GM12874 (cell line): ENCODE measurements at regions not wholly inside any gene's neighbourhood (a gene's known extent, or its start where the extent isn't known, plus 50 kb on each side); places are given as distances from the start of the nearest gene placed in this dataset.

ENCODE experiments used
- CTCF ChIP-seq: IDR thresholded peaks from 2 replicates; pipeline ENCODE4 v1.5.1; 2011; ENCODE audit warnings: low read depth, mild to moderate bottlenecking, control low read depth, low read length, moderate library complexity; ENCODE audit not compliant: insufficient read depth

GRCh38 chr6:85865420-85866369 lies 223.0 kb upstream of the SYNCRIP start:
- TF ChIP-seq CTCF, result no peak

- TF ChIP-seq CTCF, result no peak
Measured at GRCh38 chr6:85864453-85865401, 222.0 kb upstream of the SYNCRIP start.

- TF ChIP-seq CTCF, result no peak
Measured at GRCh38 chr6:85856235-85856634, 213.5 kb upstream of the SYNCRIP start.

GRCh38 chr6:85828973-85829372 lies 186.3 kb upstream of the SYNCRIP start:
- TF ChIP-seq CTCF, result no peak

- no peak for TF ChIP-seq CTCF
Measured at GRCh38 chr6:85826997-85827396, 184.3 kb upstream of the SYNCRIP start.

GRCh38 chr6:85824329-85824728 lies 181.6 kb upstream of the SYNCRIP start:
- no peak for TF ChIP-seq CTCF

GRCh38 chr6:85810558-85810957 lies 167.9 kb upstream of the SYNCRIP start:
- no peak for TF ChIP-seq CTCF
